ENCODE measurements at regions not wholly inside any gene's neighbourhood (a gene's known extent, or its start where the extent isn't known, plus 50 kb on each side); places are given as distances from the start of the nearest gene placed in this dataset.
"Not testable (repeated sequence)": the region's sequence is repeated elsewhere in the genome, so short reads cannot be mapped to it uniquely, and the experiment has no call there.

- H3K27me3 ChIP-seq (ENCODE audit: control insufficient read depth, insufficient read depth, low read length), result no peaks in the 10 kb centered on the region
- H3K27ac ChIP-seq (ENCODE audit: low read length), result no peak overlapping the region
- no peak for TF ChIP-seq CTCF (IDR thresholded peaks at IDR 0.05)
- Mint-ChIP-seq H3K9me3 (peaks cover 3 to 16% of the 10 kb centered on the region in 2 donors), H3K4me3 (no peak overlapping the region), H3K4me1 (no peaks in the 10 kb centered on the region), H3K27me3 (ENCODE audit: low read depth in 2 of 2) (no peaks in the 10 kb centered on the region), H3K36me3 (no peaks in the 10 kb centered on the region), H3K27ac (no peak overlapping the region)
- DNase-seq (no peak), ATAC-seq (no peak)
- no peak overlapping the region for H3K4me3 ChIP-seq (ENCODE audit: low read length)
- intact Hi-C loops (cut with micrococcal nuclease), result no loop called here
- WGBS (ENCODE audit: insufficient coverage), result 100% methylated on average over 1 of the region's 3 CpGs
- no peaks in the 10 kb centered on the region for H3K36me3 ChIP-seq (ENCODE audit: control insufficient read depth, insufficient read depth, low read length)
- H3K9me3 ChIP-seq (ENCODE audit: control insufficient read depth, insufficient read depth, low read length), result peaks cover 8% of the 10 kb centered on the region
- H3K4me1 ChIP-seq (ENCODE audit: control insufficient read depth, insufficient read depth, low read length), result no peaks in the 10 kb centered on the region
Measured at GRCh38 chr18:65610939-65611338, 139.9 kb upstream of the CDH7 start.

- intact Hi-C loops (cut with micrococcal nuclease), result no loop called here
- H3K4me3 Mint-ChIP-seq, result no peak overlapping the region
- H3K4me1 Mint-ChIP-seq, result no peaks in the 10 kb centered on the region
- peaks cover 12 to 28% of the 10 kb centered on the region in 2 donors for H3K9me3 Mint-ChIP-seq
- WGBS (ENCODE audit: insufficient coverage), result 76% methylated on average over 1 of the region's 1 CpG
- no peaks in the 10 kb centered on the region for H3K4me1 ChIP-seq (ENCODE audit: control insufficient read depth, insufficient read depth, low read length)
- no peak overlapping the region for H3K27ac Mint-ChIP-seq
- H3K9me3 ChIP-seq (ENCODE audit: control insufficient read depth, insufficient read depth, low read length), result peaks cover 9% of the 10 kb centered on the region
- no peaks in the 10 kb centered on the region for H3K36me3 Mint-ChIP-seq
- no peaks in the 10 kb centered on the region for H3K27me3 Mint-ChIP-seq (ENCODE audit: low read depth in 2 of 2)
- no peaks in the 10 kb centered on the region for H3K27me3 ChIP-seq (ENCODE audit: control insufficient read depth, insufficient read depth, low read length)
- no peaks in the 10 kb centered on the region for H3K36me3 ChIP-seq (ENCODE audit: control insufficient read depth, insufficient read depth, low read length)
- DNase-seq, result no peak
- no peak for ATAC-seq
- TF ChIP-seq CTCF (IDR thresholded peaks at IDR 0.05), result no peak
- H3K4me3 ChIP-seq (ENCODE audit: low read length), result no peak overlapping the region
- no peak overlapping the region for H3K27ac ChIP-seq (ENCODE audit: low read length)
Measured at GRCh38 chr18:65608471-65608870, 142.3 kb upstream of the CDH7 start.

GRCh38 chr18:65607161-65607560 lies 143.7 kb upstream of the CDH7 start:
- no peaks in the 10 kb centered on the region for H3K36me3 Mint-ChIP-seq
- Histone ChIP-seq H3K9me3 (ENCODE audit: control insufficient read depth, insufficient read depth, low read length) (peaks cover 9% of the 10 kb centered on the region), H3K36me3 (ENCODE audit: control insufficient read depth, insufficient read depth, low read length) (no peaks in the 10 kb centered on the region), H3K4me3 (ENCODE audit: low read length) (no peak overlapping the region), H3K4me1 (ENCODE audit: control insufficient read depth, insufficient read depth, low read length) (no peaks in the 10 kb centered on the region), H3K27ac (ENCODE audit: low read length) (no peak overlapping the region), H3K27me3 (ENCODE audit: control insufficient read depth, insufficient read depth, low read length) (no peaks in the 10 kb centered on the region)
- no peak overlapping the region for H3K4me3 Mint-ChIP-seq
- intact Hi-C loops (cut with micrococcal nuclease), result no loop called here
- peaks cover 16 to 29% of the 10 kb centered on the region in 2 donors for H3K9me3 Mint-ChIP-seq
- no peak for DNase-seq
- 90% methylated on average over 3 of the region's 3 CpGs for WGBS (ENCODE audit: insufficient coverage)
- H3K27me3 Mint-ChIP-seq (ENCODE audit: low read depth in 2 of 2), result no peaks in the 10 kb centered on the region
- no peak for TF ChIP-seq CTCF (IDR thresholded peaks at IDR 0.05)
- H3K27ac Mint-ChIP-seq, result no peak overlapping the region
- ATAC-seq, result no peak
- H3K4me1 Mint-ChIP-seq, result no peaks in the 10 kb centered on the region

- no peak overlapping the region for H3K4me3 Mint-ChIP-seq
- 65% methylated on average over 3 of the region's 3 CpGs for WGBS (ENCODE audit: insufficient coverage)
Measured at GRCh38 chr18:65606551-65607130, 144.2 kb upstream of the CDH7 start.

GRCh38 chr18:65605352-65605751 lies 145.5 kb upstream of the CDH7 start:
- H3K27ac Mint-ChIP-seq; H3K4me3 Mint-ChIP-seq; intact Hi-C loops (cut with micrococcal nuclease); H3K4me1 Mint-ChIP-seq; ATAC-seq; H3K36me3 Mint-ChIP-seq; H3K27me3 Mint-ChIP-seq (ENCODE audit: low read depth in 2 of 2); DNase-seq; H3K27ac ChIP-seq (ENCODE audit: low read length); H3K4me1 ChIP-seq (ENCODE audit: control insufficient read depth, insufficient read depth, low read length); H3K36me3 ChIP-seq (ENCODE audit: control insufficient read depth, insufficient read depth, low read length); H3K4me3 ChIP-seq (ENCODE audit: low read length); H3K9me3 ChIP-seq (ENCODE audit: control insufficient read depth, insufficient read depth, low read length); H3K27me3 ChIP-seq (ENCODE audit: control insufficient read depth, insufficient read depth, low read length): not testable (repeated sequence)
- H3K9me3 Mint-ChIP-seq, result peaks cover 13 to 22% of the 10 kb centered on the region in 2 donors
- 95% methylated on average over 30 of the region's 30 CpGs for WGBS (ENCODE audit: insufficient coverage)

More at GRCh38 chr18:65606551-65607130, 144.2 kb upstream of the CDH7 start:
- ATAC-seq (no peak), DNase-seq (no peak)
- Histone ChIP-seq H3K27ac (ENCODE audit: low read length) (no peak overlapping the region), H3K4me1 (ENCODE audit: control insufficient read depth, insufficient read depth, low read length) (no peaks in the 10 kb centered on the region), H3K9me3 (ENCODE audit: control insufficient read depth, insufficient read depth, low read length) (peaks cover 9% of the 10 kb centered on the region), H3K36me3 (ENCODE audit: control insufficient read depth, insufficient read depth, low read length) (no peaks in the 10 kb centered on the region), H3K27me3 (ENCODE audit: control insufficient read depth, insufficient read depth, low read length) (no peaks in the 10 kb centered on the region), H3K4me3 (ENCODE audit: low read length) (no peak overlapping the region)
- H3K4me1 Mint-ChIP-seq, result no peaks in the 10 kb centered on the region
- no peak overlapping the region for H3K27ac Mint-ChIP-seq
- peaks cover 16 to 27% of the 10 kb centered on the region in 2 donors for H3K9me3 Mint-ChIP-seq
- no peaks in the 10 kb centered on the region for H3K36me3 Mint-ChIP-seq
- no peak for TF ChIP-seq CTCF (IDR thresholded peaks at IDR 0.05)
- intact Hi-C loops (cut with micrococcal nuclease), result no loop called here
- no peaks in the 10 kb centered on the region for H3K27me3 Mint-ChIP-seq (ENCODE audit: low read depth in 2 of 2)

Data from natural killer cell (primary cell).